Liver (tissue), 8 donors: ENCODE measurements at regions not wholly inside any gene's neighbourhood (a gene's known extent, or its start where the extent isn't known, plus 50 kb on each side); places are given as distances from the start of the nearest gene placed in this dataset.

ENCODE experiments used
- DNase-seq: peaks from one replicate; pipeline ENCODE4 v3.0.0-alpha.2; 2017; ENCODE audit warnings: low spot score
- H3K27ac ChIP-seq, 2 donors: one replicate each; pipeline ENCODE4 v1.7.0; 2013; ENCODE audit warnings: inconsistent platforms in 2 of 2, low read length in 2 of 2, control low read depth in 1 of 2, low read depth in 1 of 2, mild to moderate bottlenecking in 1 of 2
- H3K27me3 ChIP-seq, 4 donors: one replicate each; pipeline versions ENCODE4 v1.6.1 to v1.7.0; 2013; ENCODE audit warnings: low read length in 3 of 4, inconsistent platforms in 1 of 4, mild to moderate bottlenecking in 1 of 4, moderate library complexity in 1 of 4; ENCODE audit not compliant: control insufficient read depth in 4 of 4, insufficient read depth in 4 of 4
- H3K36me3 ChIP-seq, 4 donors: one replicate each; pipeline versions ENCODE4 v1.6.1 to v1.7.0; 2013; ENCODE audit warnings: low read length in 3 of 4, mild to moderate bottlenecking in 3 of 4, low read depth in 1 of 4, moderate library complexity in 1 of 4; ENCODE audit not compliant: control insufficient read depth in 4 of 4, insufficient read depth in 3 of 4
- H3K4me1 ChIP-seq, 4 donors: one replicate each; pipeline versions ENCODE4 v1.6.1 to v1.7.0; 2013; ENCODE audit warnings: low read length in 3 of 4, mild to moderate bottlenecking in 3 of 4, moderate library complexity in 1 of 4; ENCODE audit not compliant: control insufficient read depth in 4 of 4, insufficient read depth in 4 of 4
- H3K4me3 ChIP-seq, 3 donors: one replicate each; pipeline versions ENCODE4 v1.6.1 to v1.7.0; 2013; ENCODE audit warnings: low read length in 3 of 3, control low read depth in 1 of 3, low read depth in 1 of 3, mild to moderate bottlenecking in 1 of 3
- H3K9ac ChIP-seq, 2 donors: one replicate each; pipeline ENCODE4 v1.7.0; 2013; ENCODE audit warnings: low read length in 2 of 2, mild to moderate bottlenecking in 2 of 2, moderate library complexity in 2 of 2, control low read depth in 1 of 2, low read depth in 1 of 2
- H3K9me3 ChIP-seq, 4 donors: one replicate each; pipeline versions ENCODE4 v1.6.1 to v1.7.0; 2013; ENCODE audit warnings: low read length in 3 of 4; ENCODE audit not compliant: control insufficient read depth in 4 of 4
- CTCF ChIP-seq: fragments of 150-350 bp; IDR thresholded peaks from 2 replicates; pipeline ENCODE4 v1.5.1; 2017; ENCODE audit warnings: improper control_type of control experiment, low read depth, low read length; ENCODE audit not compliant: missing input control
- EGR1 ChIP-seq, 2 donors: IDR thresholded peaks; 2 replicates each; pipeline ENCODE4 v1.6.1; 2016 to 2018; ENCODE audit warnings: antibody characterized with exemption in 2 of 2, low read depth in 2 of 2
- FOXA1 ChIP-seq: IDR thresholded peaks from 2 replicates; pipeline ENCODE4 v1.6.1; 2016; ENCODE audit warnings: antibody characterized with exemption
- FOXA2 ChIP-seq: IDR thresholded peaks from 2 replicates; pipeline ENCODE4 v1.6.1; 2016; ENCODE audit warnings: antibody characterized with exemption
- HNF4A ChIP-seq, 2 donors: conservative IDR thresholded peaks; 2 replicates each; pipeline ENCODE4 v1.6.1; 2016; ENCODE audit warnings: antibody characterized with exemption in 2 of 2, mild to moderate bottlenecking in 2 of 2
- HNF4G ChIP-seq: IDR thresholded peaks from 2 replicates; pipeline ENCODE4 v1.6.1; 2016; ENCODE audit warnings: antibody characterized with exemption
- JUND ChIP-seq, 2 donors: IDR thresholded peaks; 2 replicates each; pipeline ENCODE4 v1.6.1; 2016; ENCODE audit warnings: antibody characterized with exemption in 2 of 2
- MAX ChIP-seq: IDR thresholded peaks from 2 replicates; pipeline ENCODE4 v1.6.1; 2016; ENCODE audit warnings: antibody characterized with exemption
- NR2F2 ChIP-seq: IDR thresholded peaks from 2 replicates; pipeline ENCODE4 v1.6.1; 2016; ENCODE audit warnings: antibody characterized with exemption
- RAD21 ChIP-seq, 2 donors: IDR thresholded peaks; 2 replicates each; pipeline ENCODE4 v1.6.1; 2016; ENCODE audit warnings: antibody characterized with exemption in 2 of 2, mild to moderate bottlenecking in 2 of 2
- REST ChIP-seq: IDR thresholded peaks from 2 replicates; pipeline ENCODE4 v1.6.1; 2016; ENCODE audit warnings: antibody characterized with exemption, mild to moderate bottlenecking
- SP1 ChIP-seq: IDR thresholded peaks from 2 replicates; pipeline ENCODE4 v1.6.1; 2018; ENCODE audit warnings: antibody characterized with exemption, mild to moderate bottlenecking
- YY1 ChIP-seq: IDR thresholded peaks from 2 replicates; pipeline ENCODE4 v1.6.1; 2016; ENCODE audit warnings: antibody characterized with exemption, mild to moderate bottlenecking
- WGBS: extraction: QIAGEN DNeasy Blood & Tissue Kit; methylation state at CpG from one replicate; pipeline ENCODE4 v1.1.7; 2013; 5-methylcytosine and 5-hydroxymethylcytosine counted together
- donor health status: healthy.
- donor health status: healthy.
- donor health status: healthy.
- donor health status: healthy.
- donor health status: healthy.

- 86% methylated on average over 3 of the region's 3 CpGs for WGBS
- TF ChIP-seq HNF4G (no peak), NR2F2 (no peak), FOXA1 (no peak), REST (no peak), RAD21 (IDR thresholded peaks at IDR 0.05) (no peak), EGR1 (IDR thresholded peaks at IDR 0.05; ENCODE audit: low read depth in 2 of 2) (no peak), FOXA2 (no peak), MAX (no peak)
- Histone ChIP-seq H3K27ac (no peak overlapping the region), H3K27me3 (no peaks in the 10 kb centered on the region), H3K9ac (no peak overlapping the region), H3K9me3 (no peaks in the 10 kb centered on the region), H3K4me3 (no peak overlapping the region), H3K36me3 (no peaks in the 10 kb centered on the region), H3K4me1 (no peaks in the 10 kb centered on the region)
- DNase-seq = no peak
Observed at GRCh38 chr1:56188221-56188620, 391.1 kb downstream of the PLPP3 start.

- Histone ChIP-seq H3K27me3 (no peaks in the 10 kb centered on the region), H3K27ac (no peak overlapping the region), H3K9ac (no peak overlapping the region), H3K36me3 (no peaks in the 10 kb centered on the region), H3K4me1 (no peaks in the 10 kb centered on the region), H3K9me3 (no peaks in the 10 kb centered on the region), H3K4me3 (no peak overlapping the region)
- 87% methylated on average over 1 of the region's 1 CpG for WGBS
- DNase-seq = no peak
- no peak for TF ChIP-seq YY1
- TF ChIP-seq JUND (IDR thresholded peaks at IDR 0.05) = no peak
- TF ChIP-seq RAD21 (IDR thresholded peaks at IDR 0.05) = no peak
- no peak for TF ChIP-seq CTCF
- no peak for TF ChIP-seq FOXA1
- no peak for TF ChIP-seq HNF4A (conservative IDR thresholded peaks at IDR 0.05)
Observed at GRCh38 chr1:56187405-56187804, 392.0 kb downstream of the PLPP3 start.

GRCh38 chr1:56185493-56185892 is 393.9 kb downstream of the PLPP3 start:
- WGBS = 95% methylated on average over 2 of the region's 2 CpGs
- H3K36me3 ChIP-seq = no peaks in the 10 kb centered on the region
- H3K27ac ChIP-seq = no peak overlapping the region
- no peak for DNase-seq
- no peaks in the 10 kb centered on the region for H3K9me3 ChIP-seq
- no peak overlapping the region for H3K9ac ChIP-seq
- H3K27me3 ChIP-seq = no peaks in the 10 kb centered on the region
- TF ChIP-seq YY1 = no peak
- TF ChIP-seq HNF4G = no peak
- no peak for TF ChIP-seq HNF4A (conservative IDR thresholded peaks at IDR 0.05)
- TF ChIP-seq MAX = no peak
- TF ChIP-seq SP1 = no peak
- no peak for TF ChIP-seq RAD21 (IDR thresholded peaks at IDR 0.05)
- no peak overlapping the region for H3K4me3 ChIP-seq
- peaks cover 0 to 7% (median under 1%) of the 10 kb centered on the region in 4 donors for H3K4me1 ChIP-seq
